SU-DHL-6 (cell line): ENCODE measurements at regions not wholly inside any gene's neighbourhood (a gene's known extent, or its start where the extent isn't known, plus 50 kb on each side); places are given as distances from the start of the nearest gene placed in this dataset.

Experiments used
- H2AFZ ChIP-seq: fragments of 200-600 bp; sonication (generic); 2 replicates; pipeline ENCODE4 v1.6.1; 2014; ENCODE audit warnings: low read depth, mild to moderate bottlenecking, moderate library complexity, mixed read lengths, antibody characterized with exemption, low read length; ENCODE audit not compliant: severe bottlenecking
- H3F3A ChIP-seq: fragments of 200-600 bp; shearing (Covaris generic); 2 replicates; pipeline ENCODE4 v1.6.0; 2016; ENCODE audit warnings: antibody characterized with exemption, mild to moderate bottlenecking; ENCODE audit not compliant: insufficient read depth
- H3K27ac ChIP-seq: fragments of 200-600 bp; sonication (generic); 2 replicates; pipeline ENCODE4 v1.5.1; 2016; ENCODE audit warnings: low read depth, mild to moderate bottlenecking, low read length, moderate library complexity, mixed read lengths
- H3K27me3 ChIP-seq: fragments of 200-600 bp; sonication (generic), shearing (Covaris generic); 2 replicates; pipeline ENCODE4 v1.6.0; 2014; ENCODE audit warnings: mild to moderate bottlenecking, low read length
- H3K36me3 ChIP-seq: fragments of 200-600 bp; sonication (generic); 2 replicates; pipeline ENCODE4 v1.6.1; 2014; ENCODE audit warnings: mild to moderate bottlenecking, low read length, mixed read lengths
- H3K4me2 ChIP-seq: fragments of 300-600, 200-600 bp; shearing (Covaris generic), sonication (generic); 2 replicates; pipeline ENCODE4 v1.6.0; 2014; ENCODE audit warnings: low read length, low read depth, mild to moderate bottlenecking; ENCODE audit not compliant: poor library complexity, severe bottlenecking
- H3K4me3 ChIP-seq: fragments of 200-600 bp; sonication (generic); 2 replicates; pipeline ENCODE4 v1.5.1; 2014; ENCODE audit warnings: antibody characterized with exemption, low read length, mild to moderate bottlenecking, mixed read lengths; ENCODE audit not compliant: insufficient read depth, poor library complexity, severe bottlenecking
- H3K79me2 ChIP-seq: fragments of 200-600 bp; sonication (generic); 2 replicates; pipeline ENCODE4 v1.6.1; 2014; ENCODE audit warnings: mild to moderate bottlenecking, low read length, moderate library complexity; ENCODE audit not compliant: insufficient read depth
- H3K9ac ChIP-seq: fragments of 200-600 bp; sonication (generic); 2 replicates; pipeline ENCODE4 v1.7.0; 2014; ENCODE audit warnings: mild to moderate bottlenecking, low read length
- H3K9me2 ChIP-seq: fragments of 200-600 bp; sonication (generic); replicated peaks from 2 replicates; pipeline ENCODE4 v1.6.1; 2014; ENCODE audit warnings: low read length; ENCODE audit not compliant: insufficient read depth
- H3K9me3 ChIP-seq: fragments of 200-600 bp; sonication (generic); 2 replicates; pipeline ENCODE4 v1.6.1; 2014; ENCODE audit warnings: low read length, mixed read lengths; ENCODE audit not compliant: insufficient read depth
- H4K20me1 ChIP-seq: fragments of 200-600 bp; sonication (generic); 2 replicates; pipeline ENCODE4 v1.6.1; 2014; ENCODE audit warnings: low read depth, mild to moderate bottlenecking, antibody characterized with exemption, low read length, moderate library complexity, mixed read lengths
- CTCF ChIP-seq: fragments of 200-600 bp; sonication (generic); IDR thresholded peaks from one replicate; pipeline ENCODE4 v1.5.1; 2017; ENCODE audit warnings: antibody characterized with exemption, mild to moderate bottlenecking, low read length, moderate library complexity; ENCODE audit not compliant: insufficient read depth, poor library complexity, severe bottlenecking
- EZH2phosphoT487 ChIP-seq: fragments of 200-600 bp; sonication (generic), shearing (Covaris generic); conservative IDR thresholded peaks from 2 replicates; pipeline ENCODE4 v1.6.1; 2018; ENCODE audit warnings: mild to moderate bottlenecking, antibody characterized with exemption, low read length, moderate library complexity, mixed read lengths

- Histone ChIP-seq H3K27ac (no peak overlapping the region), H3K27me3 (no peaks in the 10 kb centered on the region)
Observed at GRCh38 chr1:22256213-22256512, 113.3 kb upstream of the WNT4 start.

GRCh38 chr1:22257290-22258275, 114.7 kb upstream of the WNT4 start:
- Histone ChIP-seq H3K4me2 (no peak overlapping the region), H3K9ac (no peak overlapping the region), H3K36me3 (no peaks in the 10 kb centered on the region), H3F3A (no peaks in the 10 kb centered on the region), H3K27ac (no peak overlapping the region), H3K27me3 (no peaks in the 10 kb centered on the region), H3K79me2 (no peaks in the 10 kb centered on the region), H3K9me3 (no peaks in the 10 kb centered on the region), H3K9me2 (no peaks in the 10 kb centered on the region), H2AFZ (no peak overlapping the region), H3K4me3 (no peak overlapping the region), H4K20me1 (no peaks in the 10 kb centered on the region)
- TF ChIP-seq EZH2phosphoT487 (no peak), CTCF (no peak)

More at GRCh38 chr1:22256213-22256512, 113.3 kb upstream of the WNT4 start:
- no peaks in the 10 kb centered on the region for H3K36me3 ChIP-seq
- no peaks in the 10 kb centered on the region for H3F3A ChIP-seq
- H3K4me2 ChIP-seq: no peak overlapping the region
- no peak overlapping the region for H3K9ac ChIP-seq
- TF ChIP-seq EZH2phosphoT487 (no peak), CTCF (no peak)
- no peaks in the 10 kb centered on the region for H4K20me1 ChIP-seq
- no peaks in the 10 kb centered on the region for H3K79me2 ChIP-seq
- H3K9me3 ChIP-seq: no peaks in the 10 kb centered on the region
- no peaks in the 10 kb centered on the region for H3K9me2 ChIP-seq
- no peak overlapping the region for H3K4me3 ChIP-seq
- no peak overlapping the region for H2AFZ ChIP-seq

GRCh38 chr1:22258698-22259097, 115.8 kb upstream of the WNT4 start:
- no peak overlapping the region for H2AFZ ChIP-seq
- no peaks in the 10 kb centered on the region for H3K9me2 ChIP-seq
- H3K4me3 ChIP-seq: no peak overlapping the region
- no peaks in the 10 kb centered on the region for H4K20me1 ChIP-seq
- H3K27me3 ChIP-seq: no peaks in the 10 kb centered on the region
- no peak overlapping the region for H3K27ac ChIP-seq
- H3K36me3 ChIP-seq: no peaks in the 10 kb centered on the region
- no peak overlapping the region for H3K4me2 ChIP-seq
- TF ChIP-seq CTCF (no peak), EZH2phosphoT487 (no peak)
- no peak overlapping the region for H3K9ac ChIP-seq
- H3K79me2 ChIP-seq: no peaks in the 10 kb centered on the region
- no peaks in the 10 kb centered on the region for H3K9me3 ChIP-seq
- no peaks in the 10 kb centered on the region for H3F3A ChIP-seq
